ENCODE measurements at regions not wholly inside any gene's neighbourhood (a gene's known extent, or its start where the extent isn't known, plus 50 kb on each side); places are given as distances from the start of the nearest gene placed in this dataset.

GRCh38 chr5:3091040-3091774 is 339.7 kb upstream of the IRX2 start:
- TF ChIP-seq CTCF (IDR thresholded peaks at IDR 0.05): no peak

- no peak for TF ChIP-seq CTCF (IDR thresholded peaks at IDR 0.05)
Measured at GRCh38 chr5:3080366-3080765, 328.9 kb upstream of the IRX2 start.

DNA sequence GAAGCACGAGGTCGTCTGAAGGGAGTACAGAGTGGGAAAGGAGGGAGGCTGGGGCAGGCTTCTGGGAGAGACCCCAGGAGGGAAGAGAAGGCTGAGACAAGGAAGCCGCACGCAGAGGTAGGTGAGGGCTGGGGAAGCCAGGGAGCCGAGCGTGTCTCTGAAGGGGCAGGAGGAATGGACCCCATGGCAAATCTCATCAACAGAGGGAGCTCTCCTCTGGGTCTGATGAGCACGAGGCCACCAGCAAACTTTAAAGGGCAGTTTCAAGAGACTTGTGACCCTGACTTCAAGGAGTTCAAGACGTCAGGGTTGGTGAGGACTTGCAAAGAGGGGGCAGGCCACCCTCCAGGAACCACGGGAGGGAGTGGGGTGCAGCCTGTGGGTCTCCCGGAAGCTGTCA is 326.2 kb upstream of the IRX2 start:
- TF ChIP-seq CTCF (IDR thresholded peaks at IDR 0.05): no peak

DNA sequence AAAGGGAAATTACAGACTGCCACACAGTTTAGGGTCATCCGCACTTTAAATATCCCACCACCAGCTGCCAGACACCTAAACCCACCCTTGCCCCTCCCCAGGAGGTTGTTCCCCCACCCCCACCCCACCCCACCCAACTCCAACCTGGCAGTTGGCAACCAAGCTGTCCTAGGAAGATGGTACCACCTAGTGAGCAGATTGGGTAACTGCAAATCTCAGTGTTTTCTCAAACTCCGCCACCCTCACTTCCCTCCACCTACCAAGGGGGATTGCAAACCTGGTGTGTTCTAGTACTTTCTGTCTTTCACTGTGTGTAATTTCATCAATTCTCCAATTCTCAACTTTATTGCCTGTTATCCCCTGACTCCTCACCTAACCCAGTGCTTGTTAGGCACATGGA is 323.8 kb upstream of the IRX2 start:
- 0 out of 2 replicates have a peak, but pooled peaks have one; percentile 12 for TF ChIP-seq CTCF (IDR thresholded peaks at IDR 0.05)

DNA sequence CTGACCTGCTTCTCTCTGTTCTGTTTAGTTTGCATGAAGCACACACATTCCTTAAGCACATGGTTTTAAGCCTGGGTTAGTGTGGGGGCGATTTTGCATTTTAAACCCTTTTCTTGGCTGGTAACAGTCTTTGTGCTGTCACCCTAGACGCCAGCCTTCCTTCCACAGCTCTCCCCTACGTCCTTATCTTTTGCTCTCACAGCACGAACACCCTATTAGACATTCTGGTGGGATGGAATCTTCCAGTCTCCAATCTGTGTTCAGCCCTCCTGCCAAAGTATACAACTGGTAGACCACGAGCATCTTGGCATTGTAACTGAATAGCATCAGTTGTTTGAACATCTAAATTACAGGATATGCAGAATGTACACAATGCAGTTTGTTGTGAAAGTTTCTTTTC is 316.9 kb upstream of the IRX2 start:
- TF ChIP-seq CTCF (IDR thresholded peaks at IDR 0.05): no peak

DNA sequence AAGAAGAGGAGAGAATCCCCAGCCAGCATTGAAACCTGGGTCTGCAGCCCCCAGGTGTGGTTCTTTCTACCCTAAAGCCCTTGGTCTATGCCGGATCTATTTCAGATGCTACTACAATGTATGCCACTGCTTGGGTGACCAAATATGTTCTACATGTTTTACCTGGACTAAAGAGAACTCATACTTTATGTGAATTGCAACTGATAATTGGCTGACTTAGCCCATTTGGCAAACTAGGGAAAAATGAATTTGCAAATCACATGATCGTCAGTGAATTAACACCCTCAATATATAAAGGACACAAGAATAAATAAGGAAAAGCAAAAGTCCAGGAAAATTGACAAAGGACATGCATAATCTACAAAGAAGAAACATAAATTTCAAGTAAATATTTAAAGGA is 308.8 kb upstream of the IRX2 start:
- no peak for TF ChIP-seq CTCF (IDR thresholded peaks at IDR 0.05)

GRCh38 chr5:3059488-3059887 is 308.0 kb upstream of the IRX2 start:
- TF ChIP-seq CTCF (IDR thresholded peaks at IDR 0.05): no peak

DNA sequence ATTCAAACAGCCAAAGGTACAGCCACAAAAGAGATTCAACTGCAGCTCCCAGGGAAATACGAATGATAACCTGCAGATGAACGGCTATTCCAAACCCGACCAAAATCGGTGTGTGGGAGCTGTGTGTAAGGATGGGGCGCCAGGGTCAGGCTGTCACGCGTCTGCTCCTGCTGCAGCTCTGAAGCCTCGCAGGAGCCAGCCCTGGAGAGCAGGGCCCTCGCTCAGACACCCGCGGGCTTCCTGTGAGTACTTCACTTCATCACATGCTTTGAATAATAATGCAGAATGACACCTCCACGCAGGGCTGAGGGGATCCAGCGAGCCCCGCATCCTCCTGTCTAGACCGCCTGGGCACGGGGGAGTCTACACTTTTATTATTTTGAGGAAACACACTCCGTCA is 307.5 kb upstream of the IRX2 start:
- TF ChIP-seq CTCF (IDR thresholded peaks at IDR 0.05): no peak

All from LNCAP (cell line).